ENCODE measurements at regions not wholly inside any gene's neighbourhood (a gene's known extent, or its start where the extent isn't known, plus 50 kb on each side); places are given as distances from the start of the nearest gene placed in this dataset.

GRCh38 chr3:153442386-153442785, 280.4 kb downstream of the RAP2B start:
- TF ChIP-seq CTCF (IDR thresholded peaks at IDR 0.05) (no peak), TCF7L2 (IDR thresholded peaks at IDR 0.05; ENCODE audit: low read depth, low read length) (no peak)

Measured in Panc1 (cell line).